ENCODE measurements at regions not wholly inside any gene's neighbourhood (a gene's known extent, or its start where the extent isn't known, plus 50 kb on each side); places are given as distances from the start of the nearest gene placed in this dataset.

DNA sequence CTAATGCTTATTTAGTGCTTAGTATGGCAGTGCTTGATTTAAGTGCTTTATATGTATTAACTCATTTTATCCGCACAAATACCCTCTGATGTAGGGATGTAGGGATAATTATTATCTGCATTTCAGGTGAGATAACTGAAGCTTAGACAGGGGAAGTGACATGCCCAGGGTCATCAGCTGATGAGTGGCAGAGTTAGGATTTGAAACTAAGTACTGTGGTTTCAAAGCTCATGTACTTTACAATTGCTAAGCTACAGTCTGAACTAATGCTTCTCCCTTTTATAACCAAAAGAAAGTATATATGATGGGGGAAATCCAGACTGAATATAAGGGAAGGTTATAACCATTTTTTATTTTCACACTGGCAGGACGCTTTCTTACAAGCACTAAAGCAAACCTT, 229.6 kb upstream of the NAV3 start:
- Histone ChIP-seq H4K20me1 (ENCODE audit: insufficient read depth, poor library complexity, severe bottlenecking) (no peaks in the 10 kb centered on the region), H3K9me3 (ENCODE audit: low read depth) (no peaks in the 10 kb centered on the region), H3K9me2 (replicated peaks; ENCODE audit: insufficient read depth) (no peaks in the 10 kb centered on the region), H3K27me3 (no peaks in the 10 kb centered on the region), H3K36me3 (replicated peaks; ENCODE audit: insufficient read depth, low read depth) (no peaks in the 10 kb centered on the region), H2AFZ (no peak overlapping the region), H3K27ac (no peak overlapping the region), H3K4me1 (ENCODE audit: insufficient read depth) (no peaks in the 10 kb centered on the region), H3K4me2 (no peak overlapping the region), H3K4me3 (no peak overlapping the region), H3K79me2 (no peaks in the 10 kb centered on the region)
- TF ChIP-seq EZH2phosphoT487 (IDR thresholded peaks at IDR 0.05; ENCODE audit: low read depth, severe bottlenecking, unreplicated experiment) (no peak), EZH2 (IDR thresholded peaks at IDR 0.05; ENCODE audit: borderline replicate concordance) (no peak)
- TF ChIP-seq, protein P1, sequence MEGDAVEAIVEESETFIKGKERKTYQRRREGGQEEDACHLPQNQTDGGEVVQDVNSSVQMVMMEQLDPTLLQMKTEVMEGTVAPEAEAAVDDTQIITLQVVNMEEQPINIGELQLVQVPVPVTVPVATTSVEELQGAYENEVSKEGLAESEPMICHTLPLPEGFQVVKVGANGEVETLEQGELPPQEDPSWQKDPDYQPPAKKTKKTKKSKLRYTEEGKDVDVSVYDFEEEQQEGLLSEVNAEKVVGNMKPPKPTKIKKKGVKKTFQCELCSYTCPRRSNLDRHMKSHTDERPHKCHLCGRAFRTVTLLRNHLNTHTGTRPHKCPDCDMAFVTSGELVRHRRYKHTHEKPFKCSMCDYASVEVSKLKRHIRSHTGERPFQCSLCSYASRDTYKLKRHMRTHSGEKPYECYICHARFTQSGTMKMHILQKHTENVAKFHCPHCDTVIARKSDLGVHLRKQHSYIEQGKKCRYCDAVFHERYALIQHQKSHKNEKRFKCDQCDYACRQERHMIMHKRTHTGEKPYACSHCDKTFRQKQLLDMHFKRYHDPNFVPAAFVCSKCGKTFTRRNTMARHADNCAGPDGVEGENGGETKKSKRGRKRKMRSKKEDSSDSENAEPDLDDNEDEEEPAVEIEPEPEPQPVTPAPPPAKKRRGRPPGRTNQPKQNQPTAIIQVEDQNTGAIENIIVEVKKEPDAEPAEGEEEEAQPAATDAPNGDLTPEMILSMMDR (IDR thresholded peaks at IDR 0.05; ENCODE audit: poor library complexity), result no peak
- DNase-seq (ENCODE audit: low spot score), result no peak
- WGBS (ENCODE audit: low lambda C conversion rate, missing lambda C conversion rate), result 92% methylated on average over 2 of the region's 2 CpGs

DNA sequence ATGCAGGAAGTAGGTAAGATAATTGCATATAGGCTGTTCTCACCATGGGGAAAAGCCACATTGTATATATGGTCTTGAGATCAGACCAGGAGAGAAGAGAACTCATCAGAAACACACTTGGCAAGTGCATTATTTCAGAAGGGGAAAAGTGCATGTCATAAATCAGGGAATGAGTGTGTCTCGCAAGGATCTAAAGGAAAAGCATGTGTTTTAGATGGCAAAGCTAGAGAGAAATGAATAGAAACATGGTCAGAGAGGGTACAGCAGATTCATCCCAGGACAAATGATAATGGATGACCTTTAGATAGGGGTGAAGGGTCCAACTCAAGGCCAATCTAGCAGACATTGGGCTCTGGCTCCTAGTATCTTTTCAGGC, 230.2 kb upstream of the NAV3 start:
- H2AFZ ChIP-seq, result no peak overlapping the region
- H3K4me3 ChIP-seq, result no peak overlapping the region
- H4K20me1 ChIP-seq (ENCODE audit: insufficient read depth, poor library complexity, severe bottlenecking), result no peaks in the 10 kb centered on the region
- H3K9me3 ChIP-seq (ENCODE audit: low read depth), result no peaks in the 10 kb centered on the region
- H3K36me3 ChIP-seq (replicated peaks; ENCODE audit: insufficient read depth, low read depth), result no peaks in the 10 kb centered on the region
- DNase-seq (ENCODE audit: low spot score), result no peak
- H3K4me2 ChIP-seq, result no peak overlapping the region
- no peaks in the 10 kb centered on the region for H3K4me1 ChIP-seq (ENCODE audit: insufficient read depth)
- TF ChIP-seq EZH2phosphoT487 (IDR thresholded peaks at IDR 0.05; ENCODE audit: low read depth, severe bottlenecking, unreplicated experiment), result no peak
- no peaks in the 10 kb centered on the region for H3K79me2 ChIP-seq
- H3K27ac ChIP-seq, result no peak overlapping the region
- no peaks in the 10 kb centered on the region for H3K9me2 ChIP-seq (replicated peaks; ENCODE audit: insufficient read depth)
- no peaks in the 10 kb centered on the region for H3K27me3 ChIP-seq
- WGBS (ENCODE audit: low lambda C conversion rate, missing lambda C conversion rate), result 76% methylated on average over 1 of the region's 1 CpG

DNA sequence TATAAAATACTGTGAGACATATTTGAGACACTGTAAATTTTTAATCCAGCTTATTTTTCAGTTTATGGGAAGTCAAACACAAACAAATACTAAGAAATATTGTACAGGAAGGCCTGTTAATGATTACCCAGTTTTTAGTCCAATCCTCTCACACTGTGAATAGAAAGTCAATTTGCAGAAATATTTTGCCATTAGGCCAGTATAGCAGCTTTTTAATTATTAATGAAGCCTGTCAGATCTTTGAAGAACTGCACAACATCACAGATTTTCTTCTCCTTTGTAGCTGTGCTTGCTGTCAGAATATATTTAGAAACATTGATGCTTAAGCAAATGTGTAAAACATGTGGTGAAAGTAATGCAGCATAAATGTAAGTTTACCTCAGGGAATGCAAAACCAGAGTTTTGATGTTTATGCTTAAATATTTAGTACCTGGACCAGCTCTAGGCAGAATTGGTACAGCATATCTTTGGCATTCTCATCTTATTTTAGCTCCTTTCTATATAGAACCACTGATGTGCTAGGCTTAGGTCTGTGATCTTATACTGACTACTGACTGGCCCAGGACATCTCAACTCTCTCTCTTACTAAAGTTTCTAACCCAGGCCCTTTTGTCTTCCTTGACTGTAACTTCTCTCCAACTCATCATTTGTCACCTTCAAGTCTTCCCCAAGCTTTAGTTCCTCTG, 230.8 kb upstream of the NAV3 start:
- DNase-seq (ENCODE audit: low spot score), result no peak
- no peak overlapping the region for H3K27ac ChIP-seq
- no peaks in the 10 kb centered on the region for H3K4me1 ChIP-seq (ENCODE audit: insufficient read depth)
- H2AFZ ChIP-seq, result no peak overlapping the region
- no peak overlapping the region for H3K4me3 ChIP-seq
- no peak for TF ChIP-seq EZH2 (IDR thresholded peaks at IDR 0.05; ENCODE audit: borderline replicate concordance)
- TF ChIP-seq, protein P1 (IDR thresholded peaks at IDR 0.05; ENCODE audit: poor library complexity), result no peak
- TF ChIP-seq EZH2phosphoT487 (IDR thresholded peaks at IDR 0.05; ENCODE audit: low read depth, severe bottlenecking, unreplicated experiment), result no peak
- H3K9me2 ChIP-seq (replicated peaks; ENCODE audit: insufficient read depth), result no peaks in the 10 kb centered on the region
- no peaks in the 10 kb centered on the region for H3K79me2 ChIP-seq
- no peaks in the 10 kb centered on the region for H4K20me1 ChIP-seq (ENCODE audit: insufficient read depth, poor library complexity, severe bottlenecking)
- no peaks in the 10 kb centered on the region for H3K36me3 ChIP-seq (replicated peaks; ENCODE audit: insufficient read depth, low read depth)
- no peak overlapping the region for H3K4me2 ChIP-seq
- no peaks in the 10 kb centered on the region for H3K9me3 ChIP-seq (ENCODE audit: low read depth)
- no peaks in the 10 kb centered on the region for H3K27me3 ChIP-seq

DNA sequence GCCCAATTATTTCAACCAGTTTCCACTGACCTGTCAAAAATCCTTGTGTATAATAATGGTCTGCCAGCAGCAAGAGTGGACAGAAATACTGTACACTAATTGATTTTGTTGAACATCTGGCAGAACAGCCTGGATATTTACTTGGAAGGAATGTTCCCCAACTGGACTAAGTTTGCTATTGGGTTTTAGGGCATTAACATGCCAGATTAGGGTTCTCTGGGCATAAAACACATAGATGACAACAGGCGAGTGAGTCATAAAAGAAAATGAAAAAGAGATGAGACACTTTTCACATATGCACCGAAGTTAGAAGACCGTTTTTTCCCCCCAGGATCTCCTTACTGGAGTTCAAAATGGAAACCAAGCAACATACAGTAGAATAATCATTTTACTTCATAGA, 236.3 kb upstream of the NAV3 start:
- WGBS (ENCODE audit: low lambda C conversion rate, missing lambda C conversion rate), result 91% methylated on average over 3 of the region's 3 CpGs
- H3K27ac ChIP-seq, result no peak overlapping the region
- H3K4me3 ChIP-seq, result no peak overlapping the region
- H2AFZ ChIP-seq, result no peak overlapping the region
- H3K79me2 ChIP-seq, result no peaks in the 10 kb centered on the region
- H3K27me3 ChIP-seq, result no peaks in the 10 kb centered on the region
- TF ChIP-seq, protein P1 (IDR thresholded peaks at IDR 0.05; ENCODE audit: poor library complexity), result no peak
- no peak for TF ChIP-seq EZH2phosphoT487 (IDR thresholded peaks at IDR 0.05; ENCODE audit: low read depth, severe bottlenecking, unreplicated experiment)
- TF ChIP-seq EZH2 (IDR thresholded peaks at IDR 0.05; ENCODE audit: borderline replicate concordance), result no peak
- no peak overlapping the region for H3K4me2 ChIP-seq
- DNase-seq (ENCODE audit: low spot score), result no peak
- no peaks in the 10 kb centered on the region for H3K36me3 ChIP-seq (replicated peaks; ENCODE audit: insufficient read depth, low read depth)
- H3K9me3 ChIP-seq (ENCODE audit: low read depth), result no peaks in the 10 kb centered on the region
- peaks cover 4% of the 10 kb centered on the region for H3K4me1 ChIP-seq (ENCODE audit: insufficient read depth)
- no peaks in the 10 kb centered on the region for H4K20me1 ChIP-seq (ENCODE audit: insufficient read depth, poor library complexity, severe bottlenecking)
- H3K9me2 ChIP-seq (replicated peaks; ENCODE audit: insufficient read depth), result no peaks in the 10 kb centered on the region
